NCI-H2107 (cell line): ENCODE measurements at regions not wholly inside any gene's neighbourhood (a gene's known extent, or its start where the extent isn't known, plus 50 kb on each side); places are given as distances from the start of the nearest gene placed in this dataset.

ENCODE experiments used
- DNase-seq: peaks from one replicate; lab custom pipeline; 2025; lab: John Stamatoyannopoulos, UW

DNA sequence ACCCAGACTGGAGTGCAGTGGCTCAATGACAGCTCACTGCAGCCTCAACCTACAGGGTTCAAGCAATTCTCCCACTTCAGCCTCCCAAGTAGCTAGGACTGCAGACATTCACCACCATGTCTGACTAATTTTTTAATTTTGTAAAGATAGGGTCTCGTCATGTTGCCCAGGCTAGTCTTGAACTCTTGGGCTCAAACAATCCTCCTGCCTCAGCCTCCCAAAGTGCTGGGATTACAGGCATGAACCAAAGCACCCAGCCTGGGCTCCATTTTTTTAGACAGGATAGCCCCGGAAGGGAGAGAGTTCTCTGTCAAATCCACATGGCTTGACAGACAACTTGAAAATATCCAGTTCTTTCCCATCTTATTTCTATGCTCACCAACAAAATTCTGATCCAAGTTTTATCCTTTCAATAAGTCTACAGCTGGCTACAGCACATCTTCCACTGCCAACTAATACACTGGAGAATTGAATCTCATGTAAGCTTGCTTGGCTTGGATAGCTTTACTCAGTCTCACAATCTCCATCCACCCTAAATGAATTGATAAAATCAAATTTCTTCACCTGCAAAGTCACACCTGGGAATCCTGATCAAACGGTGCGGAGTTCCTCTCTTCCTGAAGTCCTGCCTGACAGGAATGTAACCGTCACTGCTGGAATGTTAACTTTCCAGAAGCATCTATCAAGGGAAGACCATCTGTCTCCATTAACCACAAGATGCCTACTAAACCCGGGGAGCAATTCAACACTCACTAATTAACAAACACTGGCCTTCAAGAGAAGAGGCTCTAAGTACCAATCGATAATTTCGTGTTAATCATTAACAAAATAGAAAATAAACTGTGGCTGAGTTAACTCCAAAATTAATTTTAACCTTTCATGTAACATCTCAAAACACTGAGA, 239.7 kb upstream of the MKLN1 start:
- DNase-seq, result no peak

DNA sequence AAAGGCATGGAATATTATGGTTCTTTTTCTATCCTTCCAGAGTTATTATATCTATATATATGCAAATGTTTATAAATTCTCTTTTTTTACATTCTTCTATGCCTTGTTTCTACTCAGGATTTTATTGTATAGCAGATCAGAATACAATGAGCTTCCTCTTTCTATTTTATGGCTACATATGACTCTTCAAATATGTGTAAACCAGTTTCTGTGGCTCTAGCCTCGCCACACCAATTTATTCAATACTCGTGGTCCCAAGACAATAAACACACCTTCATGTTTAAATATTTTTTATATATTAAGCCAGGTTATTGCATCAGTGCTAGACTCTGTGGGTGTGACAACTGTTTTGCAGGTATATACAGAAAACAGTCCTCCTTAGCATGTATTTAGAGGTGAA, 237.5 kb upstream of the MKLN1 start:
- DNase-seq, result no peak

DNA sequence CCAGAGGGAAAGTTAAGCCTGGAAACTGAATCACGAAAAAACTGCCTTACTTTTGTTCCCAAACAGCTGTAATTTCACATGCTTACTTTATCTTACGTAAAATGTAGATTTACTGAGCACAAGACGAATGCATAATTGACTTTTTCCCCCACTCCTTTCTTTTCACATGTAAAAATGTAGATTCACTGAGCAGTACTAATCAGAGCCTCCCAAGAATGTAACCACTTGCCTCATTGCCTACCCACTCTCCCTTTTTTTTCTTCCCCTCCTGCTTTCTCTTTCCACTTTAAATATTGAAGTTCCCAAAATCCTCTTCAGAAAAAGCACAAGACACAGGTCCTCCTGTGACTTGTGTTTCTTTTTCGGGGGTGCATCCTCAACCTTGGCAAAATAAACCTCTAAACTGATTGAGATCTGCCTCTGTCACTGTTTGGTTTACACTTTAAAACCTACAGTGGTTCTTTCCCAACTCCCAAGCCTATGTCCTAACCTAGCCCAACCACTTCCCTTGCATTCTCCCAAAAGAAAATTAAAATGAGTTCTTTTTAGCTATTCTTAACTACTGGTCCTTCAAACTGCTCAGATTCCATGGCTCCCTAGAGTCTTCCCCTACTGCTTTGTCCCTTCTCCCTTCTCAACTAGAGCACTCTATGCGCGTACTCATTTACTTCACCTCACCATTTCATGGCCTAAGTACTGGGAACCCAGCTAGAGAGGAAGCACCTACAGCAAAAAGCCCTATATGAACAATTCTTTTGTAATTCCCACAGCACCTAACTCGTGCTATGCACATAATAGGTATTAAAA, 236.6 kb upstream of the MKLN1 start:
- no peak for DNase-seq

DNA sequence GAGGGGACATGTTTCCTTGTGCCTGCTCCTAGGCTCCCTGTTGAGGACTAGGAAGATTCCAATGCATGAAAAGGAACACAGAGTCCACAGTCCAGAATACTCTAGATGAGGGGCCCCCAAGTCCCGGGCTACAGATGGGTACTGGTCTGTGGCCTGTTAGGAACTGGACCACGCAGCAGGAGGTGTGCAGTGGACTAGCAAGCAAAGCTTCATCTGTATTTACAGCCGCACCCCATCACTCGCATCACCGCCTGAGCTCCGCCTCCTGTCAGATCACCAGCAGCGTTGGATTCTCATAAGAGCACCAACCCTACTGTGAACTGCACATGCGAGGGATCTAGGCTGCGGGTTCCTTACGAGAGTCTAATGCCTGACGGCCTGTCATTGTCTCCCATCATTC, 233.0 kb upstream of the MKLN1 start:
- no peak for DNase-seq

DNA sequence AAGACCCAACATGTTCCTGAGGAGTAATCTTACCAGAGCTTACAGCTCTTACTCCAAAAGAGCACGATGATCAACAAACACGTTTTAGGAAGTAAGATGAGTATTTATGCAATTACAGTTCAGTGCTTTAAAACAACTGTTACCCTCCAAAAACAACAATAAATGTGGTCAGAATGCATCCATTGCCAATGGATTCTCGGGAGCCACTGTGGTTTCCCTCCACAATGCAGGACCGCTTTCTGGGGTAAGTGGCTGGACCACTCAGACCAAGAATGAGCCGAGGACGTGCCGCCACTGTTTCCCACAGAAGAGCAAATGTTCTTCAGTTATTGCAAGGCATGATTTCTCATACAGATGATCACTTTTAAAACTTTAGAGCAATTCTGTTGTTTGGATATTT, 232.3 kb upstream of the MKLN1 start:
- no peak for DNase-seq

DNA sequence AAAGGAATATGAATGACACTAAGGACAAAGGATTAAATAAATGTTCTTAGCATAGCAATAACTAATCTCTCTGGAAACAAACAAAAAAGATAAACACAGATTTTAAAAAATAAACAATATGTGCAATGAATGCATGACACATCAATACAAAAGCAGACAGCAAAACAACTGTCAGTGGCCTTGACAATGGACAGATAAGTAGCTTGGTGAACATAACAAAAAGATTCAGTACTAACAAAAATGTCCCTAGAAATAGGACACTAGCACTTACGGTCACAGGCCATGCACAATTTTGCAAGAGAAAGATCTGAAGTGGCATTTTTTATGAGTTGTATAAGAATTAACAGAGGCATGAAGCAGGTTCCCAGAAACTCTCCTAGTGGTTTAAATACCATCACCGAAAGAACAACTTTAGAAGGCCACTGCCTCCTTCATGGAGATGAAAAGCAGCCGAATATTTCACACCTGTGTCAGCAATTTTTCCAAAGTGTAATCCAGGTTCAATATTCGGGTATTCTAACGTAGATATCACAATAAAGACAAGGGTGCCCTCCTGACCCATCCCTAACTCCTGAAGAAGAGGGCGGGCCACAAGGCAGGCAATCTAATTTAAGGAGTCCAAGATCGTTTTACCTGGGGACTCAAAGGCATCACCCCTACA, 231.3 kb upstream of the MKLN1 start:
- no peak for DNase-seq

DNA sequence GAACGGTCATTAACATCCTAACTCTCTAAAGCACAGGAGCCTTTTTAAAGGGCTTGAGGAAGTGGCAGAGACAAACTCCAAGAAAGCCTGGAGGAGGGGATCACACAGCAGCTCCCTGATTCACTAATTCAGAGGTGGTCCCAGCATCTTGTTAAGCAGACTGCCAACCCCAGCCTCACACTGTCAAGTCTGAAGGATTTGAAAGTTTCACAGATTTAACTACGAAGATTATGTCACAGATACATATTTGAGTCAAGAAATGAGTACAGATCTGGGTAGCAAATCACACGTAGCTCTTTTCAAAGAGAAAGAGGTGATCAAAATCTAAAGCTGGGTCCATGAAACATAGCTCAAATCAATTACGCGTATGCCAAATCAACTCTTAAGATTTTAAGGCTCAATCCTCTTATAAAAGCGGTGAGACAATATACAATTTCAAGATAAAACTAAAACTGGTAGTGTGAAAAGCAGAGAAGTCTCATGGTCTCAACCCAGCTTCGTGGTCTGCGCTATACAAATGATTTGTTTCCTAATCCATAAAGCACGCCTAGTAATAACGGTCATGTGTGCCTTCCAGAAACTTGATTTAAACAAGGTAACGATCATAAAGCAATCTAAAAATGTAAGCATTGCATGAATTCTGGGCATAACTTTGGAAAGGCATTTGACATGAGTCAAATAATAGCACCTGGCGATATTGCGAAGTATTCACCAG, 229.9 kb upstream of the MKLN1 start:
- no peak for DNase-seq

DNA sequence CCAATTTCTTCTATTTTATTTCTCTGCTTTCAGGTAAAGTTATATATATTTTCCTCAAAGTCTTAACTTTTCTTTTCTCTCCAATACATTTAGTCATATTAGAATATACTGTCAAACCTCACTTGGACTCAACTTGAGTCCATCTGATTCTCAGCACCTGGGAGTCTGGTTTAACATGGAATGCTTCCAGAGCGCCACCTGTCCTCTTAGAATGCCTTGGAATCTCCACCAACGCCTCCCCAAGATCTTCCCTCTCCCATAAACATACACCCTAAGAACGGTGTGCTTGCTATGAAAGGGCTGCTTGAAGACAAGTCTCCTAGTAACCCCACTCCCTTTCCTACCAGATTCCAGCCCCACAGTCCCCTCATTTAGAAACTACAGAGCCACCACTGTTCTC, 229.1 kb upstream of the MKLN1 start:
- DNase-seq, result no peak

DNA sequence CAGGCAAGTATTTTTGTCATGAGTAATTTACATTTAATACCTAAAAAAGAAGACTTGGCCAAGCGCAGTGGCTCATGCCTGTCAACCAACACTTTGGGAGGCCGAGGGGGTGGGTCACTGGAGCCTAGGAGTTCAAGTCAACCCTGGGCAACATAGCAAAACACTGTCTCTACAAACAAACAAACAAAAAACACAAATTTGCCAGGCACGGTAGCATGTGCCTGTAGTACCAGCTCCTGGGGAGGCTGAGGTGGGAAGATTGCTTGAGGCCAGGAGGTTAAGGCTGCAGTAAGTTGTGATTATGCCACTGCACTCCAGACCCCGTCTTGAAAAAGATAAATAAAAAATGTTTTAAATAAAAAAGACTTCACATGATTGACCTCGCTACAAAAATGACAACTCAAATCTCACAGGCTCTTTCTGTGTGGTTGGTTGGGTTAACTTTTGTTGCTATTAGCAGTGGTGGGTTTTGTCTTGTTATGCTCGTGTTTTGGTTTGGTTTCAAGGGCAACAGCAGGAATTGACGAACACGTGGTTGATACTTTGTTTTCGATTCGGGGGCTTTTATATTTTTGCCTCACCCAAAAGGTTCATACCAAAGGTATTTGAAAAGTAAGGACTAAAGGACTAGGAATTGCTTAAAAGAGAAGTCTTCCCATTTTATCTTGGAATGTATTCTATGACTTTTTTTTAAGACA, 227.2 kb upstream of the MKLN1 start:
- no peak for DNase-seq

DNA sequence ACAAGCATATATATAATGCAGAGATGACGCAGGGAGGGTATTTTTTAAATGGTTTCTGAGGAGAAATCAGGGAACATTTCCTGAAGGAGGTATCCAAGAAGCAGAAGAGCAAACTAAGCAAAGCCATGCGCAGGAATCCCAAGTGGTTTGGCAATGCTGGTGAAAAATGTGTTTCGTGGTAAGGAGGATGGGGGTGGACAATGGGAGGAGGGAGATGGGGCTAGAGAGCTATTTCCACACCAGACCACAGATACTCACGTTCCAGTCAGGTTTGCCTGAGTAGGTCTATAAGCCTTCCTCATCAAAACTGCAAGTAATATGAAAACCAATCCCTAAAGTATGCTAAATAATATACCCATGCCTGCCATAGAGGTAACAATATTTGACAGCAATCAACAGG, 223.7 kb upstream of the MKLN1 start:
- no peak for DNase-seq

DNA sequence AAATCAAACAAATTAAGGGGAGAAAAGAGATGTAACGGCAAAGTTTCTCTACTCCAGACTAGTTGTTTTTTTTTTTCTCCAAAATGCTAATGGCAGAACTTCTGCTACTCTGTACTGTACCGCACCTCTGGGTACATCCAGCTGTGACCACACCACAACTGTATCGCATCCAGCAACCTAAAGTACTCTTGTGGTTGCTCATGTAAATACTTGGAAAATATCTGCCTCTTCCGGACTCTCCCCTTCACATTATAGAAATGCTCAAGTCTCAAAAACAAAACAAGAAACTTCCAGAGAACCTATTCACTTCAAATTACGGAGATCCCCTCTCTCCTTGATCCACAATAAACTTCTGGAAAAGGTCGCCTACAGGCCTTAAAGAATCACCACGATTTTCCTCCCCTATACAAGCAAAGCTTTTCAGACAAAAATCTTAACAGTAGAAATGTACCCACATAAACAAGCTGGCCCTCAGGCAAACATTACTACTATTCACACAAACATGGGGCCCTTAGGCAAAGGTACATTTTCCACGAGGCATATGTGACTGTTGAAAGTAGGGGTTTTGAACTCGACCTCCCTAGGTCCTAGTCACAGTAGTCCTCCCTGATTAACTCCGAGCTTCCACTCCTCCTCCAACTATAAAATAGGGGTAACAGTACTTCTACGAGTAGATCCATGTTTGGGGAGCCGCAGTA, 222.9 kb upstream of the MKLN1 start:
- DNase-seq, result no peak

DNA sequence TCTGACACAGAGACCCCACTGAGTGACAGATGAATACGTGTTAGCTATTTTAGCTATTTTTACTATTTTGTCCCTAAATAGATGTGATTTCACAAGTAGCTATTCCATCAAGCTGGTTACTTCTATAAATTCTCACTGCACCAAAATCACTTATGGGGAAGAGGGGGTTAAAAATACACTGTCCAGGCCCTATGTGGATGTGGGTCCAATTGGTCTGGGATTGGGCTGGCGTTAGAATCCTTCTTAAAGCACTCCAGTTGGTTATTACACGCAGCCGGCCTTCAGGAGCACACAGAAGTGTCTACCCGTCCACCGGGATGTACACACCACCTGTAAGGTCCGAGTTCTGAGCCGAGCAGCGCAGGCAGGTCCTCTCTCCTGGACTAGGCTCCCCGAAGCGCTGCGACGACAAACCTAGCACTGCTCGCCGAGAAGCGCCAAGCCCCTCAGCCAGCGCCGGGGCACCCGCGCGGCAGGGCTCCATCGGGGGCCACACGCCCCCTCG, 222.3 kb upstream of the MKLN1 start:
- DNase-seq, result no peak

DNA sequence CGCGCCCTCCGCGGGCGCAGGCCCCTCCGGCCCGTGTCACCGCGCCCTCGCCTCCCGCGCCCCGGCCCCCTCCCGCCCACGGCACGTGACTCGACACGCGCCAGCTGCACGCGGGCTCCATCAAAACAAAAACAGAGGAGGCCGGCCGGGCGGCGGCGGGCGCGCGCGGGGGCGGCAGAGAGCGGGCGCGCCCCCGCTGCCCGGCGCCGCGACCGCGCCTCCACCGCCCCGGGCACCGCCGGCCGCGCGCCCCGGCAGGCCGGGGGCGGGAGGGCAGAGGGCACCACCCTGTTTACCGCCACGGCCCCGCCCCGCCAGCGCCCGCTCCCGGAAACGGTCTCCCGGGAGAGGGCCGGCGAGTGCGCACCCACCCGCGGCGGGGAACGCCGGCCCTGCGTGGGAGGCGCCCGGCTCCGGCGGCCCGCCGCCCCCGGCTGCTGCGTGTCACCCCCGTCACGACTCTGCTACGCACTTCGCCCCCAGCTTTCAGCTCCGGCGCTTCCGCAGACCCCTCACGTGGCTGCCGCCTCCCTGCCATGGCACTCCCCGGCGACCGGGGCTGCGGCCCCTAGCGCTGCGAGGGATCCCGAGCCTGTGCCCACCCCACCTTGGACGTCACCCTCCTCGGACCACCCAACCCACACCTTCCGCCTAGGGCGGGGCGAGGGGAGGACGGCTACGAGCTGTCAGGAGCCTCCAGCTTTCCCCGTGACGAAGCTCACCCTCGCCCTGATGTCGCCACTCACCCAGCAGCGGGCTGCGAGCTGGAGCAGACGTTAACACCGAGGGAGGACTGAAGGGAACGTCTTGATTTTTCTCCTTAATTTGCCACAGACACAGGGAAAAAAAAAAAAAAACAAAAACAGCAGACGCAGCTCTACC, 221.6 kb upstream of the MKLN1 start:
- DNase-seq, result no peak

DNA sequence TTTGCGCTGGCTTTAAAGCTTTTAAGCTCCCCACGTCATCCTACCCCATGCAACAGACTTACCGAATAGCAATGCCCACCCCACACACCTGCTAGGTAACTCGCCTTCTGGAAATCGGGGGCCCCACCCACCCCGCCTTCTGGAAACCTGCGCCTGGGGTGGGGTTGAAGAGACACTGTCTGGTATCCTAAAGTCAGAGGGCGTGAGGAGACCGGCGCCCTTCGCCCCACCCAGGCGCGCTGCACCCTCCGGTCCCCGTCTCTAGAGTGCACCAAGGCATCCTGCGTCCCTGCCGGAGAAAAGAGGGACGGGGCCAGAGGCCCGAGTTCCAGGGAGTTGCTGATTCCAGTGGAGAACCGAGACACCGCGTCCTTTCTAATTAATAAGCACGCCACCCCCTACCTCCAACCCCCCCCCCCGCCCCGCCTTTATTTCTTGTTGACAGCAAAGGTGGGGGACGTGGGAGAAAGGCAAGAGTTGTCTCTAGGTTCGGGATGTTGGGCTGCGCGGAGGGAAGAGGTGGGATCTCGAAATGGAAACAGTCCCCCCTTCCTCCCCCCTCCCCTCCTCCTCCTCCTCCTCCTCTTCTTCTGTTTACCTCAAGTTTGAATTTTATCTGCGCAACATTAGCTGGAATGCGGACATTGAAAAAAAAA, 220.9 kb upstream of the MKLN1 start:
- no peak for DNase-seq

DNA sequence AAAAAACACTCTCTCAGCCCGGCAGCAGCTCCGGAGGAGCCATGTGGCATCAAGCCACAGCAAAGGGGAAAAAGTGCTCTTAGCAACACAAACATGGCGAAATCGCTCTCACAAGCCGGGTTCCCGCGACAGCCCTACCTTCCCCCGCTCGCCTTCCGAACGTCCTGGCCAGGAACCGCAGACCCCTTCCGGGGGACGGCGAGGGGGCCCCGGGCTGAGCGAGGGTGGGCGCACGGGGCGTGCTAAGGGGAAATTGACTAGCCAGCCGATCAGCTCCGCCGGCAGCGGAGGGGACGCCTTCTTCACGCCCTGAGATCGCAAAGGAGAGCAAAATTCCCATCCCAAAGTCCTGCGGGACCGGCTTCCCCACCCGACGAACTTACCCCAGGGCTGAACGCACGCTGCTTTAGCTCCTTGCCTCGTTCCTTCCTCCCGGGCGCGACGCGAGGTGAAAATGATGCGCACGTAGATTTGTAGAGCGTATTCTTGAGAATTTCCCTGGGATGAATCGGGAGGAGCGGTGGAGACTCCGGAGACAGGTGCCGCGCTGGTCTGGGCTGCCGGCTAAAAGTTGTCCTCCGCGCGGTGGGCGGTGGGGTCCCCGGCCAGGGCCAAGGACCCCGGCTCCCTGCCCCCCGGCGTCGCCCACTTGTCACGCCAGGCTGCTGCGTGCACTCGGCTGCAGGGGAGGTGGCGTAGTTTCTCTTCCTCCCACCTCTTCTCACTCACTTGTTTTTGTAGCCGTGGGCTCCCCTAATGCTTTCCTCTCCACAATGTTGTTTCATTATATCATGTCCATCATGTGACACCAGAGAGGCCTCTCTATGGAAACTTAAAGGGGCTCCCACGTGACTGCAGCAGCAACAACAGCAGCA, 220.1 kb upstream of the MKLN1 start:
- peak; percentile 40 for DNase-seq

DNA sequence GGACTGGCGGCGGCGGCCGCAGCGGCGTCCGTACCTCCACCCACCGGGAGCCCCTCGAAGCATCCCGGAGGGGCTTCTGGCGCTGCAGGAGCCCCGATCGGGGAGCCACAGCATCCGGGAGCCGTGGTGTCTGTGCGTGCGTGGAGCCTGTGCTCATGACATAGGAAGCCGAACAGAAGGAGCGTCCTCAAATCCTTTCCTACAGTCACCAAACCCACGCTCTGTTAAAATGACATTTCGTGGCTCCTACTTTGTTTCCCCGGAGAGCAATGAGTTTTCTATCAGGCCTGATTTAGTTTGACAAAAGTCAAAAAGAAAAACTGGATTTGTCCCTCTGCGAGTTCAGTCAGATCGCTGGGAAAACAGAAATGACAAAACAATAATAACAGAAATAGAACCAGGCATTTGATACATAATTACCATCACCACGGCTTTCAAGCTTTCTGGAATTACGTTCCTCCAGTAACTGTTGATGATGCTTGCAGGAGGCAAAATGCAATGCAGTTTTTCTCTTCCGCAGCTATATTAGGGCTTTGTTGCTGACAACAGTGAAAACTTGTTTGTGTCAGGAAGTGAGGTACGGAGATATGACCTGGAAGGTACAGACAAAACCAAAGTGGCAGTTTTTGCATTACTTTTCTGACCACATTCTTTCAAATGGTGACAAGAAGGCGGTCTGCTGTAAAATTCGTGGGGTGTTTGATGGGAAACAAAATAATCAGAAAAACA, 219.3 kb upstream of the MKLN1 start:
- DNase-seq, result no peak

DNA sequence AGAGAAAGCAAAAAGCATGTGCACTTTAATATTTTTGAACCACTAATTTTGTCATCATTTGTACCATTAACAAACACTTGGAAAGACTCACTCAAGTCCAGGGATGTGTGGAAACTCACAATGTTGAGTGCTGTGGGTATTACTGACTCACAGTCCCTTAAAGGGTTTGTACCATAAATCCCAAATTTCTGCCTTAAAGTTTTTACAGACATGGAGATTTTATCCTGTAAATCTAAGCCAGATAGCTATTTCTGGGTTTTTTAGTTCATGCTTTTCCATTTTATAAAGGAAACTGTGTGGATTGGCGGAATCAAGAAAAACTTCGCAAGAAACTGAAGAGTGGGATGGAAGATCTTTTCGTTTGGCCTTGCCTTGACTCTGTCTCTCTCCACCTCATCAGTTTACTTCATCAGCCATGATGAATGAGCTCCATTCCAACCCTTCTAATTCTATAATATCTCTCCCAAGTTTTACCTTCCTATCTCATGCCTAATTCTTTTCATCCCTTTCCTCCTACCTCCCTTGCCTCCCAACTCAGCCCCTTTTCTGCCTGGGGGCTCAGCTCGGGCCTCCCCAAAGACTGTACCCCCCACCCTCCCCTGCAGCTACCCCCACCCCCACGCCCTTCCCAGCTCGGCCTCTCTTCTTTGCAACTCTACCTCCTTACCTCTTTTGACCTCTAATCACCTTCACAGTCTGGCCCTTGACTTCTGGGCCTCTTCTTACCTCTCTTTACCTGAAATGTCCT, 218.5 kb upstream of the MKLN1 start:
- DNase-seq, result no peak
